ENCODE measurements at regions not wholly inside any gene's neighbourhood (a gene's known extent, or its start where the extent isn't known, plus 50 kb on each side); places are given as distances from the start of the nearest gene placed in this dataset.

DNA sequence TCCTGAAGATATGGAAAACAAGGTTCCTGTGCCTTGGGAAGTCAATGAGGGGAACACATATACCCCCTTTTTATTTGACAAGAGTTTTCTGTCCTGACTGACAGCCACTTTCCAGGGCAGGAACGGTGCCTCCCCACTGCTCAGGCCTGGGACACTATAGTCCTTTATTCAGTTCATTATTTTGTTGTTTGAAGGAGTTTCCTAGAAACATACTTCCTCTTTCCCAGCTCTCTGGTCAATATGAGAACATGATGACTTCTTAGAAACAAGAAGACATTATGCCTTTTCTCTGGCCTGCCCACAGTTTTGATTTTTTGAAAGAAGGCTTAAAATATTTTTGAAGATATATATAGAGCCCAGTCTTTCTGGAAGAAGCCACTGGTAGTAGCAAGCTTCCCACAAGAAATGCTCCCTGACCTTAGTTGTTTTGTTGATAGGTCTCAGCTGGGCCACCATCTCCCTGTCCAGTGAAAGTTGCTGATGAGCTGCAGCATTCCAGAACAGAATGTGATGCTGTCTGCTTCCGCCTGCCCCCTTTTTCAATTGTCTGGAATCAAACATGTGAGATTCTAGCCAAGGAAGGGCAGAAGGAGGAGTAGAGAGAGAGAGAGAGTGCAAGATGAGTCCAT, 122.7 kb upstream of the ADRA1D start:
- DNase-seq (ENCODE audit: extremely low read depth, low read depth): no peak

DNA sequence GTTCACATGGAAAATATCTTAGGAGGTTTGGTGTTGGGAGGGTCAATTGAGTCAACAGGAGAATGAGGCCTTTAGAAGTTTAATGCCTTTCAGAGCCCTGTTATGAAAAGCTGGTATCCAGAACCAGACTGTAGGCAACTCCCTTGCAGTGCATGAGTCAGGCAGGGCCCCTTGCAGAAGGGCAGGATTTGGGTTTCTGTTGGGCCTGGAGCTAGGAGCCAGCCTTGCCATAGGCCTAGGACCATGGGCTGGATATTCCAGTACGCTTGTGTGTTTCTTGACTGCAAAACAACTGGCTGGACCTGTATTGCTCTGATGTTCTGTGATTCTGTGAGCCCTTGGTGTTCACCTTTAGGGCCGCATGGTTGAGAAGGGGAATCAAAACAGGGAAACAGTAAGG, 121.8 kb upstream of the ADRA1D start:
- no peak for DNase-seq (ENCODE audit: extremely low read depth, low read depth)

DNA sequence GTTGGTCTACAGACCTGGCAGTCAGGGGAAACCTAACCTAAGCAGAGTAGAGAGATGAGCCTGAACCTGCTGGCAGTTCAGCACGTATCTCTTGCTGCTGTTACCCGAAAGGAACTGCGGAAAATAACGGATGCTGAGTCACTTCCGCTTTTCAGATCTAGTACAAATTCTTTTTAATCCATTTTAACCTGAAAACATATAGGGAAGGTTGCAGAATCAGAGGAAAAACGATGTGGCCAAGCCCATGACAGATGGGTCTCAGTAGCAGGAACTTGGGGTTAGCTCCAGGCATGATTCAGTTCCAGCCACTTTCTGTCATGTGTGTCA, 120.7 kb upstream of the ADRA1D start:
- no peak for DNase-seq (ENCODE audit: extremely low read depth, low read depth)

DNA sequence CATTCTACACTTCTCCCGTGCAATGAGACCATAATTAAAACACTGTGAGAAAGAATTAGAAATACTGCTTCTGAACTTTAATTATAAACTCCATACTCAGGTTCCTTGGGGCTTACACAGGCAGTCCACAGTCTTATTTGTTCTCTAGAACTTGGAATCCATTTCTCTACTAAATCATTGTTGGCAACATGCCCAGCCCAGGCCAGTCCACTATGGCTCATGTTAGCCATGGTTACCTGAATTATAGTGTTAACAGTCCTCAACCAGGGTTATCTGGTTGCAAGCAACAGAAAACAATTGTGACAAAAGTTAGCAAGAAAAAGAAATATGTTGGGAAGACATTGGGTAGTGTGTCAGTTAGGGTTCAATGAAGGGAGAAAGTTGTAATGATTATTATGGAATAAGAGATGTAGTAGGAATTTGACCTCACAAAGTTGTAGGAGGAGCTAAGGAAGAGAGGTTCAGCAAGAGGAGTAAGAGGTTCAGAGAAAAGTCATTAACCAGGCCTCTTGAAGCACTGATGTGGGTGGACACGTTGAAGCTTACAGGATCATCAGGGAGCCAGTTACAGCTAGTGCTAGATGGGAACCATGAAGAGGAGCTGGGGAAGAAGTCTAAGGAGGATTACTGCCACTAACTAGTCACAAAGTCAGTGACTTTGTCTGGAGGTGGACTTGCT, 120.2 kb upstream of the ADRA1D start:
- DNase-seq (ENCODE audit: extremely low read depth, low read depth): no peak

DNA sequence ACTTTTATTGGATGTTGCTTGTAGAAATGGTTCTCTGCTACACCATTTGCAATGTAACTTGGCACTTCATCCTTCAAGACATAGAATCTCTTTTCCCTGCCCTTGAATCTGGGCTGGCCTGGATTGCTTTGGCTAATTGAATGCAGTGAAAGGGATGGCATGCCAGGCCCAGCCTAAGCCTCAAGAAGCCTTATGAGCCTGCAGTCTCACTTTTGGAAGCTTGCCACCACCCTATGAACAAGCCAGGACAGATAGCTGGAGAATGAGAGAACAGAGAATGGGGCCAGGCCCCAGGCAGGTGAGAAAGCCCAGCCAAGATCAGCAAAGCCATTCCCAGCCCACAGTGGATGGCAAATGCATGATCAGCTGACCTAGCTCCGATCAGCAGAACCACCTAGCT, 117.0 kb upstream of the ADRA1D start:
- DNase-seq (ENCODE audit: extremely low read depth, low read depth): no peak

DNA sequence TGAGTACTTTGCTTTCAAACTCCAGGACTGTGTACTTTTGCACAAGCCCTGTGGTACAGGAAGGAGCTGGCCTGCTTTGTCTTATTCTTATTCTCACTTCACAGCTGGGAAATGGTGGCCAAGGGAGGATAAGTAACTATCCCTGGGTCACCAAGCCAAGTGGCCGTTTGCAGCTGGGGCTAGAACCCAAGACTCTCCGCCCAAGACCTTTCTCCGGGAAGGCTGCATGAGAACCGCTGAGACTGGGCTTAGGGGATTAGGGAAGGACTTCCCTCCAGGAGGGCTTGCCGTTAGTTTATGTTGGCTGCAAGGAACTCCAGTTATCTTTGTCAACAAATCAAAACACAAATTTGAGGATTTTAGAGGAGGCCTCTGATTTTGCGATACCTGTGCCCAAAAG, 109.5 kb upstream of the ADRA1D start:
- DNase-seq (ENCODE audit: extremely low read depth, low read depth): no peak

DNA sequence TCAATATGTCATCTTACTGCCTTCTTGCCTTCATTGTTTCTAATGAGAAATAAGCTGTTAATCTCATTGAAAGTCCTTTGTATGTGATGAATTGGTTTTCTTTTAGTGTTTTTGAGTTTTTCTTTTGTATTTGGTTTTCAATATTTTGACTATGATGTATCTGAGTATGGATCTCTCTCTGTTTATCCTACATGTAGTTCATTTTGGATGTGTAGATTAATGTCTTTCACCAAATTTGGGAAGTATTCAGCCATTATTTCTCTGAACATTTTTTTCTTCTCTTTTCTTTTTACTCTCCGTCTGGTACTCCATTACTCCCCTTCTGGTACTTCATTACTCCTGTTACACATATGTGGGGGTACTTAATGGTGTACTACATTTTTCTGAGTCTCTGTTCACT, 103.3 kb upstream of the ADRA1D start:
- no peak for DNase-seq (ENCODE audit: extremely low read depth, low read depth)

DNA sequence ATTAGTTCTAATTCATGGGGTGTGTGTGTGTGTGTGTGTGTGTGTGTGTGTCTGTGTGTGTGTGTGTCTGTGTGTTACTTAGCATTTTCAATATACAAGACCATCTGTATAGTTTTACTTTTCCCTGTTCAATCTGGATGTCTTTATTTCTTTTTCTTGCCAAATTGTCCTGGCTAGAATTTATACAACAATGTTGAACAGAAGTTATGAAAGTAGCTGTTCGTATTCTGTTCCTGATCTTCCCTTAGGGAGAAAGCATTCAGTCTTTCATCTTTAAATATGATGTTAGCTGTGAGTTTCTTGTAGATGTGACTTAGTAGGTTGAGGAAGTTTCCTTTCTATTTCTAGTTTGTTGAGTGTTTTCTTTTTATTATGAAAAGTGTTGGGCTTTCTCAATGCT, 101.0 kb upstream of the ADRA1D start:
- DNase-seq (ENCODE audit: extremely low read depth, low read depth): no peak

DNA sequence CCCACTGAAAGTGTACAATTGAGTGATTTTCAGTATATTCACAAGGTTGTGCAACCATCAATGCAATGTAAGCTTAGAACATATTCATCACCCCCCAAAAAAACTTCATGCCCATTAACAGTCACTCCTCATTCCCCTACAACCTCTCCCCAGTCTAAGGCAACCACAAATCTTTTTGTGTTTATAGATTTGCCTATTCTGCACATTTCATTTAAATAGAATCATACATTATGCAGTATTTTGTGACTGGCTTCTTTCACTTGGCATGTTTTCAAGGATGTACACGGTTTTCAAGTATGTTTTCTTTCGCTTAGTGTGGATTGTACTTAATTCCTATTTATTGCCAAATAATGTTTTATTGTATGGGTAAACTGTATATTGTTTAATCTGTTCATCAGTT, 95.6 kb upstream of the ADRA1D start:
- DNase-seq (ENCODE audit: extremely low read depth, low read depth): no peak

DNA sequence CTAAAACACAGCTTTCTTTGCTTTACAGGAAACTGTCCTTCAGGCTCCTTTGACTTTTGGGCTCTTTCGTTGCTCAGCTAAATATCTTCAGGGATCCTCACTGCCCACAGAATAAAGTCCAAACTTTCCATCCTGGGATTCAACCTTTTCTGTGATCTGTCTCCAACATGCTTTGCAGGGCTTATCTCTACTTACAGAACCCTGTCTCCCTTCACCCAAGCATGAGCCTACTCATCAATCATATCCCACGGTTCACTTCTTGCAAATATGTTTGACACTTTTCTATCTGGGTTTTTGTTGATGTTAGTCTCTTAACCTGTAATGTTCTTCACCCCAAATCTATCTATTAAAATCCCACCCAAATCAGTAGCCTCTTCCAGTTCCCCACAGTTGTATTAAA, 93.5 kb upstream of the ADRA1D start:
- DNase-seq (ENCODE audit: extremely low read depth, low read depth): no peak

DNA sequence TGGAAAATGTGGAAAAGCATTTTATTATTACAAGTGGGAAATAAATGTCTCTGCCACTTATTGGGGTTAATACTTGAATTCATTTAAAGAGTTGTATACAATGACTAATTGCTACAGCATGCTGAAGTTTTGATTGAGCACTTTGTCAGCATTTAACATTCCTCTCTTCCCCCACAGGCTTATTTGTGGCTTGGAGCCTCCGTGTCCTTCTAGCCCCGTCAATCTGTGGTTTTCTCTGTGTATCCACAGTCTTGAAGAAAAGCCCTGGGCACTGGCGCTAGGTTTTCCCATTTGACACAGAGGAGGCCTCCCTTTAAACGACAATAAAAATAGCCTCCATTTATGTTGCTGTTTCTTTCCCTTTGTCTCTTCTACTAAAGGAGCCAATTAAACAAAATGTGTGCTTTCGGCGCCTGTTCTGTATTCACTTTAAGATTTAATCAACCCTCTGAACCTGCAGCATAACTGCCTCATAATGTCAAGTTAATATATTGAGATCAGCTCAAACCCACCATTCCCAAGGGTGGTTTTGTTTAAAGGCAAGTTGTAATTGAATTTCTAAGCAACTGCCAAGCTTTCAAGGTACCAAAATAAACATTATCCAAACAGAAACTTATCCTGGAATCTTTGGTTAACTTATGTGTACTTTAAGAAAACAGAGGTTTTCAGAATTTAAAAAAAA, 92.9 kb upstream of the ADRA1D start:
- no peak for DNase-seq (ENCODE audit: extremely low read depth, low read depth)

DNA sequence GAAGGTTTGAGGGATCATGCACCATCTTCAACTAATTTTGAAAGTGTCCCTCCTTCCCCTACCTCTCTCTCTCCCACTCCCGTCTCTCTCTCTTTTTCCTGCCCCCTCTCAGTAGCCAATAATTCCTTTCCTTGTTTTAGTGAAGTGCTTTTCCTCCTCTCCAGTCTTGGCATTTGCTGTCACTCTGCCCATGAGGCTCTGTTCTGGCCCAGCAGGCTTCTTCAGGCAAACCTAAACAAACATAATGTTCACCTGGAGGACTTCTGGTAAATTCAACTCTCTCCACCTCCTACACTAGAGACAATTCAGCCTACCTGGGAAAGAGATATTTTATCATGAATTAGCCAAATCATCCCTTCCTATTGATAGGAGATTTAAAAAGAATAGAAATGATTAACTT, 86.6 kb upstream of the ADRA1D start:
- no peak for DNase-seq (ENCODE audit: extremely low read depth, low read depth)

DNA sequence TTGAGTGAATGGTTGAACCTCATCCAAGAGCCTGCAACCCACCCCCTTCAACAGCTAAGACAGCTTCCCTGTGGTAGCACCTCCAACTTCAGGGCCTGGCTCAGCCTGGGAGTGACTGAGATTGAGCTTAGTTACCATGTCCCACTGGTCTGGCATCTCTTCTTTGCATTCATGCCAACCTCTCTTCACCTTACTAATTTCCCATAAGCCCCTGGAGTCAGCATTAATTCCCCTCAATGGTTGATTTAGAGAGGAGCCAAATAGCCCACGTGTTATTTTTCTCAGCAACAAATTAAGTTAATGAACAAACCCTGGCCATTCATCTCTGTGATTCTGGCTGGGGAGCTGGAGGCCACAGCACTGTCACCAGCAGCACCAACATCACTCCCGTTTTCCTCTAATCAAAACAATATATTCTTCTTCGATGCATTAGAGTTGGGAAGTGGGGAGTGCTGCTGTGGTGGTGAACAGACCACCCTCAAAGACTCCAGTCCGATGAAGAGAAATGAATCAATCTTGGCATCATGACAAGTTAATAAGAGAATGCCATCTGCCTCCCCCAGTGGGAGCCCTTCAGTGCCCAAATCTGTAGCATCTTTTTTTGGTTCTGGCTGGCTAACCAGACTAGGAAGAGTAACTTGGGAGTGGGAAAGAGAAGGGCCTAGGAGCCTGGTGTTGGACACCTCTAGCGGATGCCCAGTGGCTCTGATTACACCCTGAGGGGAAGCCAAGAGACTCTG, 83.2 kb upstream of the ADRA1D start:
- DNase-seq (ENCODE audit: extremely low read depth, low read depth): no peak

DNA sequence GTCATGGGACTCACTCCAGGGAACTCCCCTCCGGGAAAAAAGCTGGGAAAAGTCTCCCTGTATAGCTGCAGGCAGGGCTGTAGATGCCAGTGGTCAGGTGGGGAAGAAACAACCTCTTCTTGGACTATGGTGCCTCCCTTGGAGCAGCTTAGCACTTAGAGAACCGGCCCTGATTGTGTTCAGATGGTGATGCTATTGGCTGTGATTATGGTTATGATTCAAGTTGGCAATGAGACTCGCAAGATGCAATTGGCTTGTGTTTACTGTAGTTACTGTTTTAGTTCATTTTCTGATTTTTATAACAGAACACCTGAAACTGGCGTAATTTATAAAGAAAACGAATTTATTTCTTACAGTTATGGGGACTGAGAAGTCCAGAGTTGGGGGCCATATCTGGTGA, 80.9 kb upstream of the ADRA1D start:
- no peak for DNase-seq (ENCODE audit: extremely low read depth, low read depth)

DNA sequence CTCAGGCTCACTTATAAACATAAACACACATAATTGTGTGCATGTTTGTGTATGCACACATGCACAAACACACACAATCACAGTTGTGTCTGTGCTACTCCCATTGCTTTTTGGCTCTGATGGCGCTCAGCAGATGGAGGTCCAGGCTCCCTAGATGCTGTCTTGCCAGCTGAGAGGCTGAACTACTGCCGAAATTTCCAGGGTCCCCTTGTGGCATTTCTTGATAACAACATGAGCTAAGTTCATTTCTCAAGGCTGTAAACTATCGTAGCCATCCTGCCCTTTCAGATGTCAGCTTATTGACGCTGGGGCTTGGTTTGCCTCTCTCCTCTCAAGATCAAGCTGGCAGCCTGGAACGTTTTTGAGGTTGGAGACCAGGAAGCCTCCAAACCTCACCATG, 80.1 kb upstream of the ADRA1D start:
- no peak for DNase-seq (ENCODE audit: extremely low read depth, low read depth)

DNA sequence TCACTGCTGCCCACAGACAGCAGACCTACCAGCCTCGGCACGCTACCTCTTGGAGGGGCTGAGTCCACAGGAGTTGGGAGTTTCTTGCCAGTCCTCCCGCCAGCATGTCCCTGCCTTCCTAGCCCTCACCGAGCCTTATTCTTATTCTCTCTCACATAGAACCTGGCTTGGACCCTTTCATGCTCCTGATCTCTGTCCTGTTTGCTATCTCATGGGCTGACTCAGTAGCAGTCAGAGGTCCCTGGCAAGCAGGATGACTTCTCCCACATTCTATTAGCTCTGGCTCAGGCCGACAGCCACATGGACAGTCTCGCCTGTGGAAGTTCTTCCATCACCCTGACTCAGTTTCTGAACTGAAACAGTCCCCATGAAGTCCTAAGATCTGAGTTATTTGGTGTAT, 79.5 kb upstream of the ADRA1D start:
- no peak for DNase-seq (ENCODE audit: extremely low read depth, low read depth)

DNA sequence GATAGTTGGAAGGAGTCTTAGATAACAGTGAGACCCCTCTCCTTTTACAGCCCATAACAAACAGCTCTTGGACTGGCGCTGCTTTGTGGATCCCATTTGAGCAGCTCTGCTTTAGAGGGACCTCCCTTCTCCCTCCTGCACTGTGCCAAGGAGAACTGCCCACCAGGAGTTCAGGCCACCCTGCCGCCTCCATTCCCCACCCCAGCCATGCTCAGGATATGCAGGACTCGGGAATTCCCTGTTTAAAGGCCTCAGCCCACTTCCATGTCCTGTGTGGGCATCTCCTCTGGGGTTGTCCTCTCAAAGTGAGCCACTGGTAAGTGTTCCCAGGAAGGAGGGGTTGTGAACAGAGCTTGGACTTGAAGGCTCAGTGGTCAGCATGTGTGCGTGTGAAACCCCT, 78.9 kb upstream of the ADRA1D start:
- no peak for DNase-seq (ENCODE audit: extremely low read depth, low read depth)

DNA sequence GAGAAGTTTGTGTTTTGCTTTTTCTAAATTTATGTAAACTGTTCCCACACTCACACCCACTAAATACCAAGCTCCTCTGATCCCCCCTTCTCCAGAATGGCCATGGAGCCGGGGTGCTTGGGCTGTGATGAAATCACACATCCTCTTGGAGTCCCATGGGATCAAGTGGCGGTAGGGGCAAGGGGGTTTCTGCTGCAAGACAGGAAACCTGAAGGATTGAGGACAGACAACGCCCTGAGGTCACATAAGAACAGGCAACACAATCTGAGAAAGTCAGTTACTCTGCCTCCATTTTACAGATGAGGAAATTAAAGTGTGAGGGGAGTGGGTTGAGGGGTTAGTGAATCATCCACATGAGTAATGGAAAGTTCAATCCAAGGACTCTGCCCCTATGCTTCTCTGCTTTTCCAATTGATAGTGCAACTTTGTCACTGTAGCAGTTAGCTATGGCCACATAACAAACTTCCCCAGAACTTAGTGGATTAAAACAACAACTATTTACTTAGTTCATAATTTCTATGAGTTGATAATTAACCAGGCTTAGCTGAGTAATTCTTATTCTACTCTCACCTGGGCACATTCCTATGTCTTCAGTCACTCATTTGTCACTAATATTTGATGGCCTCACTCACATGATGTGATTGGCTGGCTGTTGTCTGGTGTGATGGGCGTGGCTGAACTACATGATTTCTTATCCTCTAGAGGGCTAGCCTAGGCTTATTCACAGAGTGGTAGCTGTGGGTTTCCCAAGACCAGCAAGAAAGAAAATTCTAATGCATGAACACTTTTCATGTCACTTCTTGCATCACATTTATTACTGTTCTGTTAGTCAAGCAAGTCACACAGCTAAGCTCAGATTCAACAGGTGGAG, 77.3 kb upstream of the ADRA1D start:
- no peak for DNase-seq (ENCODE audit: extremely low read depth, low read depth)

DNA sequence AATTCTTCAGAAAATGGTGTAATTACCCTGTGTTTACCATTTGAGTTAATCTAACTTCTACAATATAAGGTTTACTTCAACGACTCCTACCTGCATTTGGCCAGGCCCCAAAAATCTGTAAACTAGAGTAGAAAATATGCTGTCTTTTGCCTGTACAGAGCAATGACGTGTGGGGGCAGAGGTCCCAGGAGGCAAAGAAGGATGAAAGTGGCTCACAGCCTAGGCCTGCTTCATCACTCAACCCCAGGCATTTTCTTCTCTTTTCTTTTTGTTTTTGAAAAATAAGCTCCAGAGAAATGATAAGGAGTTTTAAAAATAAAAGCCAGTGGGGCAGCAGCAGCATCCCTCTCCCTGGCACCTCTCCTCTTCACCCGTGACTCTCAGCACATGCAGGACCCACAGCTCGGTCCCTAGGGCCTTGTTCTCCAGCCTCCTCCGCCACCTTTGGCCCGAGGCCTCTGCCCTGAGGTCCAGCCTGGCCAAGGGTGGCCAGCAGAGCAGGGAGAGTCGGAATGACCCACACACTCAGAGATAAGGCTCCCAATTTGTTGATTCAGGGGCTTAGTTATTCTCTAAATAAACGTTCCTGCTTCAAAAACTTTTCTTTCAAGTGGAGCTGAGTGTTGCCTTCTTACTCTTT, 76.6 kb upstream of the ADRA1D start:
- no peak for DNase-seq (ENCODE audit: extremely low read depth, low read depth)

DNA sequence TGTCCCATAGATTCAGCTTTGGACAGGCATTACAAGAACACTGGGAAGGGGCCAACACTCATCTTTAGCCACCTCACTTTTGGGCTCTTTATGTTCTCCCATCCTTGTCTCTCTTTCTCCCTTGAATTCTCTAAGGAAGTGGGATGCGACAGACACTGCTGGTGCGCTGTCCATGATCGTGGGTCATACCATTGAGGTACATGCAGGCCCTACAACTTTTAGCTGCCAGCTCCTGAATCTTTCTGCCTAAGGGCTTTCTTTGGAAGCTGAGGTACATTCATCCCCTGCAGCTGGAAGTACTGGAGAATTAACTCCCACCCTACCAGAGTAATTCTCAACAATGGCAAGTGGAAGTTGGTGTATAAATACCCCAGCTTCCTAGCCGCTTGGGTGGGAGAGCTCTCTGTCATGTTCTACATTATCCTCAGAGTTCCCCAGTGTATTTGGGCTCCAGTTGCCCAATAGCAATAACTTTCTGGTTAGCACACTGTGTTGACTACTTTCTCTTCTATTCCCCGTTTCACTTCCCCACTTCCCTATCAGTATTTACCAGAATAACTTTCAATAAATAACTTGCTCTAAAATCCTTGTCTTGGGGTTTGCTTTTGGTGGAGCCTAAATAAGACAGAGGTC, 75.6 kb upstream of the ADRA1D start:
- DNase-seq (ENCODE audit: extremely low read depth, low read depth): no peak

Data from NCI-H460 (cell line).